ENCODE measurements at regions not wholly inside any gene's neighbourhood (a gene's known extent, or its start where the extent isn't known, plus 50 kb on each side); places are given as distances from the start of the nearest gene placed in this dataset.

GRCh38 chr2:215680605-215681598 is 245.0 kb upstream of the FN1 start:
- peaks cover 4 to 37% (median 18%) of the 10 kb centered on the region in 4 donors for H3K4me1 ChIP-seq (ENCODE audit: control insufficient read depth in 4 of 4, insufficient read depth in 4 of 4, low read length in 3 of 4)
- DNase-seq (ENCODE audit: low spot score) = no peak

More at GRCh38 chr2:215680605-215681598, 245.0 kb upstream of the FN1 start:
- no peaks in the 10 kb centered on the region for H3K36me3 ChIP-seq (ENCODE audit: control insufficient read depth in 4 of 4, insufficient read depth in 3 of 4, low read depth in 1 of 4, low read length in 3 of 4)
- H3K9me3 ChIP-seq (ENCODE audit: control insufficient read depth in 4 of 4, low read length in 3 of 4) = no peaks in the 10 kb centered on the region
- WGBS = 34% methylated on average over 6 of the region's 6 CpGs
- H3K9ac ChIP-seq (ENCODE audit: low read depth in 1 of 2, low read length in 2 of 2) = peak overlapping the region in 1 of 2 donors; percentile 33
- H3K4me3 ChIP-seq (ENCODE audit: low read depth in 1 of 3, low read length in 3 of 3) = peak overlapping the region in 1 of 3 donors; percentile 8
- peak overlapping the region; percentile 80 to 87 for H3K27ac ChIP-seq (ENCODE audit: low read depth in 1 of 2, low read length in 2 of 2)
- TF ChIP-seq EGR1 (IDR thresholded peaks at IDR 0.05; ENCODE audit: low read depth in 2 of 2) = peak in 1 of 2 donors; percentile 34
- TF ChIP-seq NR2F2 (IDR thresholded peaks at IDR 0.05) = no peak
- no peak for TF ChIP-seq REST (IDR thresholded peaks at IDR 0.05)
- TF ChIP-seq GABPA (IDR thresholded peaks at IDR 0.05 in 1 of 2, conservative IDR thresholded peaks at IDR 0.05 in 1 of 2) = peak in 1 of 2 donors; percentile 18
- TF ChIP-seq RAD21 (IDR thresholded peaks at IDR 0.05) = peak; percentile 58 to 68
- peak; percentile 90 to 95 for TF ChIP-seq HNF4A (conservative IDR thresholded peaks at IDR 0.05)
- peak; percentile 50 to 92 for TF ChIP-seq JUND (IDR thresholded peaks at IDR 0.05)
- peak; percentile 90 for TF ChIP-seq YY1 (IDR thresholded peaks at IDR 0.05)
- peak; percentile 92 for TF ChIP-seq MAX (IDR thresholded peaks at IDR 0.05)
- no peak for TF ChIP-seq TAF1 (conservative IDR thresholded peaks at IDR 0.05)
- peak; percentile 79 for TF ChIP-seq SP1 (IDR thresholded peaks at IDR 0.05)
- TF ChIP-seq CTCF (IDR thresholded peaks at IDR 0.05; ENCODE audit: low read depth, low read length, missing input control) = no peak
- peak; percentile 55 for TF ChIP-seq FOXA2 (IDR thresholded peaks at IDR 0.05)
- peak; percentile 51 for TF ChIP-seq HNF4G (IDR thresholded peaks at IDR 0.05)
- TF ChIP-seq ATF3 (IDR thresholded peaks at IDR 0.05) = peak; percentile 50
- TF ChIP-seq ZBTB33 (IDR thresholded peaks at IDR 0.05) = peak; percentile 89
- TF ChIP-seq FOXA1 (IDR thresholded peaks at IDR 0.05) = no peak
- TF ChIP-seq RXRA (IDR thresholded peaks at IDR 0.05) = peak; percentile 85 to 97
- no peaks in the 10 kb centered on the region for H3K27me3 ChIP-seq (ENCODE audit: control insufficient read depth in 4 of 4, insufficient read depth in 4 of 4, low read length in 3 of 4)

Measured in liver (tissue), 8 donors.